ENCODE measurements at regions not wholly inside any gene's neighbourhood (a gene's known extent, or its start where the extent isn't known, plus 50 kb on each side); places are given as distances from the start of the nearest gene placed in this dataset.

- no peak overlapping the region for H3K4me3 ChIP-seq (ENCODE audit: low read depth, low read length)
- no peak for DNase-seq (ENCODE audit: low read depth)
- no peak for TF ChIP-seq CTCF (IDR thresholded peaks at IDR 0.05; ENCODE audit: control insufficient read depth, extremely low read depth, insufficient read depth)
Observed at GRCh38 chr7:25876092-25876491, 275.9 kb upstream of the NFE2L3 start.

GRCh38 chr7:25877802-25878789 is 273.9 kb upstream of the NFE2L3 start:
- no peak for DNase-seq (ENCODE audit: low read depth)
- no peak overlapping the region for H3K4me3 ChIP-seq (ENCODE audit: low read depth, low read length)
- TF ChIP-seq CTCF (IDR thresholded peaks at IDR 0.05; ENCODE audit: control insufficient read depth, extremely low read depth, insufficient read depth), result no peak

- no peak for DNase-seq (ENCODE audit: low read depth)
- H3K4me3 ChIP-seq (ENCODE audit: low read depth, low read length), result no peak overlapping the region
- no peak for TF ChIP-seq CTCF (IDR thresholded peaks at IDR 0.05; ENCODE audit: control insufficient read depth, extremely low read depth, insufficient read depth)
Observed at GRCh38 chr7:25879799-25880198, 272.2 kb upstream of the NFE2L3 start.

GRCh38 chr7:25881317-25882037 is 270.5 kb upstream of the NFE2L3 start:
- TF ChIP-seq CTCF (IDR thresholded peaks at IDR 0.05; ENCODE audit: control insufficient read depth, extremely low read depth, insufficient read depth), result no peak
- no peak for DNase-seq (ENCODE audit: low read depth)

GRCh38 chr7:25882151-25882773 is 269.7 kb upstream of the NFE2L3 start:
- no peak for TF ChIP-seq CTCF (IDR thresholded peaks at IDR 0.05; ENCODE audit: control insufficient read depth, extremely low read depth, insufficient read depth)
- H3K4me3 ChIP-seq (ENCODE audit: low read depth, low read length), result no peak overlapping the region
- DNase-seq (ENCODE audit: low read depth), result no peak

More at GRCh38 chr7:25881317-25882037, 270.5 kb upstream of the NFE2L3 start:
- H3K4me3 ChIP-seq (ENCODE audit: low read depth, low read length), result no peak overlapping the region

GRCh38 chr7:25884265-25884828 is 267.7 kb upstream of the NFE2L3 start:
- DNase-seq (ENCODE audit: low read depth), result no peak
- no peak for TF ChIP-seq CTCF (IDR thresholded peaks at IDR 0.05; ENCODE audit: control insufficient read depth, extremely low read depth, insufficient read depth)
- H3K4me3 ChIP-seq (ENCODE audit: low read depth, low read length), result no peak overlapping the region

All from LNCaP clone FGC (cell line).